ENCODE measurements at regions not wholly inside any gene's neighbourhood (a gene's known extent, or its start where the extent isn't known, plus 50 kb on each side); places are given as distances from the start of the nearest gene placed in this dataset.

DNA sequence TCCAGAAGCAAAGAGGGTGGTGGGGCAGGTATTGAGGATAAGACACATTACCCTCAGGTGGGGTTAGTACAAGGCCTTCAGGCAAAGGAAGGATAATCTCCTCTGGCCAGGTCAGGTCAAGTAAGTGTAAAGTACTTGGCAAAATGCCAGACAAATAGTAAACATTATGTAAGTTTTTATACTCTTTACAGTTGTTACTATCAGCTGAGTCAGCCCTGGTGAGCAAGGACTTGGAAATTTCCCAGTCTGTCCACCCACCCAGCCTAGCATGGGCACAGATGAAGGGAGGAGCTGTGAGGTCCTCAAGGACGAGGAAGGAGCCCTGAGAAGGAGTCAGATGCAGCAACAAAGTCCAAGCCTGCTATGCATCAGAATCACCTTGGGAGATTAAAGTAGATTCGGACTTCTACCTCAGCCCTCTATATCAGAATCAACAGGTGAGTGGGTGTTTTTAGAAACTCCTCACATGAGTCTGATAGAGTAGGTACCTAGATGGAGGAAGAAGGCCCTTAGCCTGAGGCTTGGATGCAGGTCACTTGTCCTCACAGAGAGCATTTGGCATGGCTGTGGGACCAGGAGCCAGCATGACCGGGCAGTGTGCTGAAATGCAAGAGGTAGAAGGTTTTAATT lies 50.2 kb upstream of the BARX1 start:
- TF ChIP-seq, protein P1, sequence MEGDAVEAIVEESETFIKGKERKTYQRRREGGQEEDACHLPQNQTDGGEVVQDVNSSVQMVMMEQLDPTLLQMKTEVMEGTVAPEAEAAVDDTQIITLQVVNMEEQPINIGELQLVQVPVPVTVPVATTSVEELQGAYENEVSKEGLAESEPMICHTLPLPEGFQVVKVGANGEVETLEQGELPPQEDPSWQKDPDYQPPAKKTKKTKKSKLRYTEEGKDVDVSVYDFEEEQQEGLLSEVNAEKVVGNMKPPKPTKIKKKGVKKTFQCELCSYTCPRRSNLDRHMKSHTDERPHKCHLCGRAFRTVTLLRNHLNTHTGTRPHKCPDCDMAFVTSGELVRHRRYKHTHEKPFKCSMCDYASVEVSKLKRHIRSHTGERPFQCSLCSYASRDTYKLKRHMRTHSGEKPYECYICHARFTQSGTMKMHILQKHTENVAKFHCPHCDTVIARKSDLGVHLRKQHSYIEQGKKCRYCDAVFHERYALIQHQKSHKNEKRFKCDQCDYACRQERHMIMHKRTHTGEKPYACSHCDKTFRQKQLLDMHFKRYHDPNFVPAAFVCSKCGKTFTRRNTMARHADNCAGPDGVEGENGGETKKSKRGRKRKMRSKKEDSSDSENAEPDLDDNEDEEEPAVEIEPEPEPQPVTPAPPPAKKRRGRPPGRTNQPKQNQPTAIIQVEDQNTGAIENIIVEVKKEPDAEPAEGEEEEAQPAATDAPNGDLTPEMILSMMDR (IDR thresholded peaks at IDR 0.05; ENCODE audit: insufficient read depth, low read depth, low read length, missing control alignments), result no peak
- DNase-seq (ENCODE audit: low read depth), result no peak
- no peak overlapping the region for H3K4me3 ChIP-seq (ENCODE audit: low read depth, low read length)
